ENCODE measurements at regions not wholly inside any gene's neighbourhood (a gene's known extent, or its start where the extent isn't known, plus 50 kb on each side); places are given as distances from the start of the nearest gene placed in this dataset.

DNA sequence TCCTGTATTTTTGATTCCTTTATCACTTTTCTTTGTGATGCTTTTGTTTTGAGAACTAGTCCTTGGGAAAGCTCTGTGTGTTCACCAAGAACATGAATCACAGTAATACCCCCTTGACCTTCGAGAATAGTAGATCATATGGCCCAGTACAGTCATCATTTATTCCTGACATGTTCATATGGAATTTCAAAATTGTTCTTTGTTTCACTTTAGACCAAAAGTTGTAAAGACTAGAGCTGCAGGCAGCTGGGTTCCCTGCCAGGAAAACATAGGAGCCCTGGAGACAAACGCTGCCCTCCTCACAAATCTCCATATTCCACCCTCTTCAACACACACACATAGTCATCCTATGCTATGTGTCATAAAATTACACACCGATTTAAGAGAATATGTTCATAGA lies 621.2 kb upstream of the EYS start:
- no peak overlapping the region for H3K4me3 Mint-ChIP-seq
- H3K36me3 Mint-ChIP-seq, result no peaks in the 10 kb centered on the region
- CTCF ChIA-PET (ENCODE audit: partially characterized antibody), result no interaction called here

DNA sequence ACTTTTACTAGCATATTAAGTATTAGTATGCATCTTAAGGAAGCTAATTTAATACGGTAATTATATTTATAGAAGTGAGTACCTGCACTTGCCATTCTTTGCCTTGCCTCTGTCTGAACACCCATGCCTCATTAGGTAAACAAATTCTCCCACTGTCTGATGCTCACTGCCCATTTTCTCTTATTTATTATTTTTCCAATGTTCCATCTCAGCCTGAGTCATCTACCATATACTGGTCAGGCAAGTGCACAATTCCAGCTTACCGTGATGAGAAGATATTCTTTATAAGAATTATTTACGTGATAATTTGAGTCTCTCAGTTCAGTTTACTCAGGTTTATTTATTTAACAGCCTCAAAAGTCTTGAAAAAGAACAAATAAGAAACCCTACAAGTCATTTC lies 619.2 kb upstream of the EYS start:
- no peak overlapping the region for H3K4me3 Mint-ChIP-seq
- Histone ChIP-seq H3K9me3 (ENCODE audit: control insufficient read depth in 1 of 2, low read length in 2 of 2) (no peaks in the 10 kb centered on the region), H3K4me3 (ENCODE audit: low read length in 2 of 2) (no peak overlapping the region), H3K27me3 (ENCODE audit: insufficient read depth, low read length) (no peaks in the 10 kb centered on the region), H3K36me3 (ENCODE audit: insufficient read depth, low read length) (no peaks in the 10 kb centered on the region), H3K4me1 (ENCODE audit: insufficient read depth, low read length) (no peaks in the 10 kb centered on the region), H3K27ac (ENCODE audit: low read depth, low read length) (no peak overlapping the region)
- peaks cover 0 to 16% (median 5%) of the 10 kb centered on the region in 8 donors for H3K9me3 Mint-ChIP-seq
- CTCF ChIA-PET (ENCODE audit: partially characterized antibody), result no interaction called here
- DNase-seq, result no peak
- POLR2A ChIA-PET (ENCODE audit: partially characterized antibody), result no interaction called here
- no peaks in the 10 kb centered on the region for H3K27me3 Mint-ChIP-seq
- intact Hi-C loops (cut with micrococcal nuclease), result no loop called here
- H3K4me1 Mint-ChIP-seq, result no peaks in the 10 kb centered on the region
- H3K36me3 Mint-ChIP-seq, result no peaks in the 10 kb centered on the region
- H3K27ac Mint-ChIP-seq, result no peak overlapping the region

More for the DNA sequence above, 621.2 kb upstream of the EYS start:
- Histone ChIP-seq H3K27ac (ENCODE audit: low read depth, low read length) (no peak overlapping the region), H3K27me3 (ENCODE audit: insufficient read depth, low read length) (no peaks in the 10 kb centered on the region), H3K4me1 (ENCODE audit: insufficient read depth, low read length) (no peaks in the 10 kb centered on the region), H3K9me3 (ENCODE audit: control insufficient read depth in 1 of 2, low read length in 2 of 2) (no peaks in the 10 kb centered on the region), H3K4me3 (ENCODE audit: low read length in 2 of 2) (no peak overlapping the region), H3K36me3 (ENCODE audit: insufficient read depth, low read length) (no peaks in the 10 kb centered on the region)
- H3K27me3 Mint-ChIP-seq, result no peaks in the 10 kb centered on the region
- POLR2A ChIA-PET (ENCODE audit: partially characterized antibody), result no interaction called here
- intact Hi-C loops (cut with micrococcal nuclease), result no loop called here
- DNase-seq, result no peak
- peaks cover 0 to 10% (median 4%) of the 10 kb centered on the region in 8 donors for H3K9me3 Mint-ChIP-seq
- H3K27ac Mint-ChIP-seq, result no peak overlapping the region
- H3K4me1 Mint-ChIP-seq, result no peaks in the 10 kb centered on the region

DNA sequence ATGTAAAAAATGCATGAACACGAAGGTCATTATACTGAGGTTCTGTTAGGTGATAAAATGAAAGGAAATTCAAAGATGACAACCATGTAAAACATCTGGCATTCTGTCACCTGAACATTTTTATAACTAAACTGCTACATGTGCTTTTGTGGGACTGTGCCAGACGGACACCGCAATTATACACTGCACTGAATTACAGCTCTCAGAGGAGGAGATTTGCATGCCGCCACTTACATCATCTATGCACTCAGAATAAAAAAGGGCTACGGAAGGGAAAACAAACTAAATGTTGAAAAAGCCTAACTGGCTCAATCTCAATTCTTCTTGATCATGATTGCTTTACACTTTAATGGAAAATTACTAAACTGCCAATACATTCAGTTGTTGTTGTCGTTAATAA lies 614.0 kb upstream of the EYS start:
- no peak overlapping the region for H3K27ac Mint-ChIP-seq

DNA sequence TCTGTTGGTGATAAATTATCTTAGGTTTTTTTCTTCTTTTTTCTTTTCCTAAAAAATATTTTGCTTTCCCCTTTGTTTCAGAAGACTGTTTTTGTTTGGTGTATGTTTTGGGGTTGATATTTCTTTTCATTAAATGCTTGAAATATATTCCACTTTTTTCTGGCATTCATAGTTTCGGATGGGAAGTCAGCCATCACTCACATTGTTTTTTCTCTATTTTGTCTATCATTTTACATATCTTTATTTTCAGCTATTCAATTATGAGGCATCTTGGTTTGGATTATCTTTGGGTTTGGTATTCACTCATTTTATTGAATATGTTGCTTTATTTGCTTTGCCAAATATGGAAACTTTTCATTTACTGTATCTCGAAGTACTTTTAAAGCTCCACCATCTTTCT lies 600.5 kb upstream of the EYS start:
- H3K4me3 Mint-ChIP-seq, result no peak overlapping the region
- intact Hi-C loops (cut with micrococcal nuclease), result no loop called here

More for the DNA sequence above, 614.0 kb upstream of the EYS start:
- POLR2A ChIA-PET (ENCODE audit: partially characterized antibody), result no interaction called here
- H3K27ac ChIP-seq (ENCODE audit: low read depth, low read length), result no peak overlapping the region
- no peaks in the 10 kb centered on the region for H3K27me3 ChIP-seq (ENCODE audit: insufficient read depth, low read length)
- H3K36me3 Mint-ChIP-seq, result no peaks in the 10 kb centered on the region
- H3K36me3 ChIP-seq (ENCODE audit: insufficient read depth, low read length), result no peaks in the 10 kb centered on the region
- intact Hi-C loops (cut with micrococcal nuclease), result no loop called here
- H3K4me1 Mint-ChIP-seq, result no peaks in the 10 kb centered on the region
- peaks cover 0 to 15% (median 3%) of the 10 kb centered on the region in 8 donors for H3K9me3 Mint-ChIP-seq
- no peaks in the 10 kb centered on the region for H3K4me1 ChIP-seq (ENCODE audit: insufficient read depth, low read length)
- H3K4me3 Mint-ChIP-seq, result no peak overlapping the region
- no peaks in the 10 kb centered on the region for H3K27me3 Mint-ChIP-seq
- CTCF ChIA-PET (ENCODE audit: partially characterized antibody), result no interaction called here
- H3K9me3 ChIP-seq (ENCODE audit: control insufficient read depth in 1 of 2, low read length in 2 of 2), result no peaks in the 10 kb centered on the region
- DNase-seq, result no peak
- no peak overlapping the region for H3K4me3 ChIP-seq (ENCODE audit: low read length in 2 of 2)

DNA sequence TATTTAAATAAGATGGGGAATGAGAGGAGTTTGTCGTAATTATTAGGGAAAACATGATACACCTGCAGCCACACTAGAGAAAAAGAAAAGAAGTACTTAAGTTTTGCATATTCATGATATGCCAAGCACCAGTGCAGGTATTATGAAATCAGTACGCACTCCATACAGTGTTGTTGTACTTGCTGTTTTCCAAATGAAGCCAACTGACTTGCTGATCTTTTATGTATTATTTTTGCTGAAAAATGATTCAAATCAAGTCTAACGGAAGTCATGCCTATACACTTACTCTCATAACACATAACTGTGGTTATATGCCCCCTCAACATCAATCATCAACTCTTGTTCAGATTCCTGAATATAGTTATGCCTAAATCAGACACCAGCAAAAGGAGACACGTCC lies 584.9 kb upstream of the EYS start:
- no peaks in the 10 kb centered on the region for H3K4me1 Mint-ChIP-seq
- no peak overlapping the region for H3K4me3 Mint-ChIP-seq
- Histone ChIP-seq H3K27ac (ENCODE audit: low read depth, low read length) (no peak overlapping the region), H3K4me3 (ENCODE audit: low read length in 2 of 2) (no peak overlapping the region), H3K4me1 (ENCODE audit: insufficient read depth, low read length) (no peaks in the 10 kb centered on the region), H3K36me3 (ENCODE audit: insufficient read depth, low read length) (no peaks in the 10 kb centered on the region), H3K27me3 (ENCODE audit: insufficient read depth, low read length) (no peaks in the 10 kb centered on the region), H3K9me3 (ENCODE audit: control insufficient read depth in 1 of 2, low read length in 2 of 2) (peaks cover 0 to 2% of the 10 kb centered on the region in 2 donors)
- no peak for DNase-seq
- no peaks in the 10 kb centered on the region for H3K36me3 Mint-ChIP-seq
- intact Hi-C loops (cut with micrococcal nuclease), result no loop called here
- H3K9me3 Mint-ChIP-seq, result peaks cover 0 to 8% (median 3%) of the 10 kb centered on the region in 8 donors
- no peaks in the 10 kb centered on the region for H3K27me3 Mint-ChIP-seq
- CTCF ChIA-PET (ENCODE audit: partially characterized antibody), result no interaction called here
- POLR2A ChIA-PET (ENCODE audit: partially characterized antibody), result no interaction called here
- peak overlapping the region in 1 of 7 donors; percentile 12 for H3K27ac Mint-ChIP-seq

More for the DNA sequence above, 600.5 kb upstream of the EYS start:
- Mint-ChIP-seq H3K4me1 (no peaks in the 10 kb centered on the region), H3K27me3 (no peaks in the 10 kb centered on the region), H3K27ac (no peak overlapping the region), H3K9me3 (peaks cover 0 to 26% (median 12%) of the 10 kb centered on the region in 8 donors), H3K36me3 (no peaks in the 10 kb centered on the region)
- CTCF ChIA-PET (ENCODE audit: partially characterized antibody), result no interaction called here
- no peak for DNase-seq
- no peak overlapping the region for H3K27ac ChIP-seq (ENCODE audit: low read depth, low read length)
- H3K4me3 ChIP-seq (ENCODE audit: low read length in 2 of 2), result no peak overlapping the region
- H3K36me3 ChIP-seq (ENCODE audit: insufficient read depth, low read length), result no peaks in the 10 kb centered on the region
- POLR2A ChIA-PET (ENCODE audit: partially characterized antibody), result no interaction called here
- H3K4me1 ChIP-seq (ENCODE audit: insufficient read depth, low read length), result no peaks in the 10 kb centered on the region
- H3K27me3 ChIP-seq (ENCODE audit: insufficient read depth, low read length), result no peaks in the 10 kb centered on the region
- H3K9me3 ChIP-seq (ENCODE audit: control insufficient read depth in 1 of 2, low read length in 2 of 2), result no peaks in the 10 kb centered on the region

DNA sequence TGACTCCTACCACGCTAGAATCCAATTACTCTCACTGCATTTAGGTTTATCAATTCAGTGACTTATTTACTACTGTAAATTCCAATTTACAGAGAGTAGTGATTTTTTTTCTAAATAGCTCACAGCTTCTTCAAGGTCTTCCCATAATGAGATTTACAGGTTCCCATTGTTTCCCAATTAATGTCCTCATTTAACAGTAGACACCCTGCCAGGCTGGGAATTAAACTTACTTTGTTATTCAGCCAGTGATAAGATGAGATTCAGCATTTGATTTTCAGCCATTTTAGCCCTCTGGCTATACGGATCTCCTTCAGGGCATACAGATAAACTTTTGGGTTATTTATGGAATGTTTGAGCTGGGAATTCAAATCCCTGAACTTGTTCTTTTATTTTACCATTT lies 582.9 kb upstream of the EYS start:
- no peak overlapping the region for H3K4me3 Mint-ChIP-seq
- no peak overlapping the region for H3K27ac ChIP-seq (ENCODE audit: low read depth, low read length)
- no peaks in the 10 kb centered on the region for H3K36me3 ChIP-seq (ENCODE audit: insufficient read depth, low read length)
- no peaks in the 10 kb centered on the region for H3K27me3 Mint-ChIP-seq
- H3K4me3 ChIP-seq (ENCODE audit: low read length in 2 of 2), result no peak overlapping the region
- H3K4me1 Mint-ChIP-seq, result no peaks in the 10 kb centered on the region
- H3K4me1 ChIP-seq (ENCODE audit: insufficient read depth, low read length), result no peaks in the 10 kb centered on the region
- peaks cover 0 to under 1% of the 10 kb centered on the region in 2 donors for H3K9me3 ChIP-seq (ENCODE audit: control insufficient read depth in 1 of 2, low read length in 2 of 2)
- ChIA-PET CTCF (ENCODE audit: partially characterized antibody) (no interaction called here), POLR2A (ENCODE audit: partially characterized antibody) (no interaction called here)
- intact Hi-C loops (cut with micrococcal nuclease), result no loop called here
- H3K27ac Mint-ChIP-seq, result no peak overlapping the region
- H3K36me3 Mint-ChIP-seq, result no peaks in the 10 kb centered on the region
- DNase-seq, result no peak
- peaks cover 0 to 11% (median 4%) of the 10 kb centered on the region in 8 donors for H3K9me3 Mint-ChIP-seq
- no peaks in the 10 kb centered on the region for H3K27me3 ChIP-seq (ENCODE audit: insufficient read depth, low read length)

DNA sequence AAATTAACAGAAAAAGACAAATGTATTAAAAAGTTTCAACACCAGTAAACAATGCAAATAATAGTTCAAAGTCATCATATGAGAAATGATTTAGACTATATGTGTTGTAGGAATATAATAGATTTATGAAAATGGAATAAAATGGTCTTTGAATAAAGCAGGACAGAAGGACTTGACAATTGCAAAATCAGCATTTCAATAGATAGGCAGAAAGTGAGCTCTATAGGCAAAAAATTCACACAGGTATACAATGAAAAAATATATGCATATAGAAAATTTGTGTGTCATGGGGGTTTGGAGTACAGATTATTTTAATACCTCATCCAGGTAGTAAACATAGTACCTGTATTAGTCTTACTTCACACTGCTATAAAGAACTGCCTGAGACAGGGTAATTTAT lies 571.1 kb upstream of the EYS start:
- POLR2A ChIA-PET (ENCODE audit: partially characterized antibody), result no interaction called here
- no peaks in the 10 kb centered on the region for H3K27me3 Mint-ChIP-seq

DNA sequence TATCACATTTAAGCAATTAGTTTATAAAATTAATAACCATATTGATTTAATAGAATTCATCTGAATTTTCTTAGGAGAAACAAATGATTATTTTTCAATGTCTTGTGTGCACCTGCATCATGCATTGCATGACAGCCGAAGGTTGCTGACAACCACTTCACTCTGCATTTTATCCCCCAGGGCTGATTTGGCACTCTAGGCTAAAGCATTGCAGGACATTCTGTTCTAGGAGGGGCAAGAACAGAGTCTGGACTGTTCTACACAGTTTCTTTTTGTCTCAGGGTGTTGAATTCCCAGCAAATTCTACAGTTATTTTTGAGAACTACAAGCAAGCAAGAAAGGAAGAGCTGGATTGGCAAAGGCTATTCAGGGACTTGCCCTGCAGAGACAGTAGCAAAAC lies 570.4 kb upstream of the EYS start:
- ChIA-PET POLR2A (ENCODE audit: partially characterized antibody) (no interaction called here), CTCF (ENCODE audit: partially characterized antibody) (no interaction called here)
- DNase-seq, result no peak
- H3K27me3 ChIP-seq (ENCODE audit: insufficient read depth, low read length), result no peaks in the 10 kb centered on the region
- H3K4me1 Mint-ChIP-seq, result no peaks in the 10 kb centered on the region
- no peak overlapping the region for H3K27ac Mint-ChIP-seq
- peaks cover 0 to 7% (median under 1%) of the 10 kb centered on the region in 8 donors for H3K9me3 Mint-ChIP-seq
- intact Hi-C loops (cut with micrococcal nuclease), result no loop called here
- no peaks in the 10 kb centered on the region for H3K27me3 Mint-ChIP-seq
- H3K4me3 Mint-ChIP-seq, result no peak overlapping the region
- H3K36me3 ChIP-seq (ENCODE audit: insufficient read depth, low read length), result no peaks in the 10 kb centered on the region
- no peaks in the 10 kb centered on the region for H3K36me3 Mint-ChIP-seq
- no peak overlapping the region for H3K27ac ChIP-seq (ENCODE audit: low read depth, low read length)
- H3K9me3 ChIP-seq (ENCODE audit: control insufficient read depth in 1 of 2, low read length in 2 of 2), result no peaks in the 10 kb centered on the region
- no peak overlapping the region for H3K4me3 ChIP-seq (ENCODE audit: low read length in 2 of 2)
- no peaks in the 10 kb centered on the region for H3K4me1 ChIP-seq (ENCODE audit: insufficient read depth, low read length)

More for the DNA sequence above, 571.1 kb upstream of the EYS start:
- intact Hi-C loops (cut with micrococcal nuclease), result no loop called here
- H3K4me1 Mint-ChIP-seq, result no peaks in the 10 kb centered on the region
- peaks cover 0 to 8% (median under 1%) of the 10 kb centered on the region in 8 donors for H3K9me3 Mint-ChIP-seq
- Histone ChIP-seq H3K27me3 (ENCODE audit: insufficient read depth, low read length) (no peaks in the 10 kb centered on the region), H3K36me3 (ENCODE audit: insufficient read depth, low read length) (no peaks in the 10 kb centered on the region), H3K4me3 (ENCODE audit: low read length in 2 of 2) (no peak overlapping the region), H3K9me3 (ENCODE audit: control insufficient read depth in 1 of 2, low read length in 2 of 2) (no peaks in the 10 kb centered on the region), H3K27ac (ENCODE audit: low read depth, low read length) (no peak overlapping the region), H3K4me1 (ENCODE audit: insufficient read depth, low read length) (no peaks in the 10 kb centered on the region)
- no peaks in the 10 kb centered on the region for H3K36me3 Mint-ChIP-seq
- CTCF ChIA-PET (ENCODE audit: partially characterized antibody), result no interaction called here
- no peak overlapping the region for H3K27ac Mint-ChIP-seq
- no peak for DNase-seq
- H3K4me3 Mint-ChIP-seq, result no peak overlapping the region
